ENCODE measurements at regions not wholly inside any gene's neighbourhood (a gene's known extent, or its start where the extent isn't known, plus 50 kb on each side); places are given as distances from the start of the nearest gene placed in this dataset.

DNA sequence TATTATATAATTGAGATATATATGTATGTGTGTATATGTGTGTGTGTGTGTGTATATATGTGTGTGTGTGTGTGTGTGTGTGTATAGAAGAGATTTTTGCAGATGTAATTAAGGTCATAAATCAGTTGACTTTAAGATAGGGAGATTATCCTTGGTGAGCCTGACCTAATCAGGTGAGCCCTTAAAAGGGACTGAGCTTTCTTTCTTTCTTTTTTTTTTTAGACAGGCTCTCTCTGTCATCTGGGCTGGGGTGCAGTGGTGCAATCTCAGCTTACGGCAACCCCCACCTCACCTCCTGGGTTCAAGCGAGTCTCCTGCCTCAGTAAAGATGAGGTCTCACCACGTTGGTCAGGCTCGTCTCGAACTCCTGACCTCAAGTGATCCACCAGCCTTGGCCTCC lies 155.1 kb upstream of the RASGEF1B start:
- TF ChIP-seq, protein P1, sequence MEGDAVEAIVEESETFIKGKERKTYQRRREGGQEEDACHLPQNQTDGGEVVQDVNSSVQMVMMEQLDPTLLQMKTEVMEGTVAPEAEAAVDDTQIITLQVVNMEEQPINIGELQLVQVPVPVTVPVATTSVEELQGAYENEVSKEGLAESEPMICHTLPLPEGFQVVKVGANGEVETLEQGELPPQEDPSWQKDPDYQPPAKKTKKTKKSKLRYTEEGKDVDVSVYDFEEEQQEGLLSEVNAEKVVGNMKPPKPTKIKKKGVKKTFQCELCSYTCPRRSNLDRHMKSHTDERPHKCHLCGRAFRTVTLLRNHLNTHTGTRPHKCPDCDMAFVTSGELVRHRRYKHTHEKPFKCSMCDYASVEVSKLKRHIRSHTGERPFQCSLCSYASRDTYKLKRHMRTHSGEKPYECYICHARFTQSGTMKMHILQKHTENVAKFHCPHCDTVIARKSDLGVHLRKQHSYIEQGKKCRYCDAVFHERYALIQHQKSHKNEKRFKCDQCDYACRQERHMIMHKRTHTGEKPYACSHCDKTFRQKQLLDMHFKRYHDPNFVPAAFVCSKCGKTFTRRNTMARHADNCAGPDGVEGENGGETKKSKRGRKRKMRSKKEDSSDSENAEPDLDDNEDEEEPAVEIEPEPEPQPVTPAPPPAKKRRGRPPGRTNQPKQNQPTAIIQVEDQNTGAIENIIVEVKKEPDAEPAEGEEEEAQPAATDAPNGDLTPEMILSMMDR (IDR thresholded peaks at IDR 0.05), result no peak
- intact Hi-C loops (cut with DNase I), result no loop called here
- WGBS, 2 donors, result 77% methylated on average over 5 of the region's 5 CpGs
- Histone ChIP-seq H3K27me3 (no peaks in the 10 kb centered on the region), H3K9me3 (no peaks in the 10 kb centered on the region), H3K4me1 (peaks cover 0 to 7% (median 5%) of the 10 kb centered on the region in 9 donors), H3K36me3 (no peaks in the 10 kb centered on the region), H3K27ac (no peak overlapping the region), H3K4me3 (no peak overlapping the region)
- ATAC-seq, result no peak
- DNase-seq, result no peak

DNA sequence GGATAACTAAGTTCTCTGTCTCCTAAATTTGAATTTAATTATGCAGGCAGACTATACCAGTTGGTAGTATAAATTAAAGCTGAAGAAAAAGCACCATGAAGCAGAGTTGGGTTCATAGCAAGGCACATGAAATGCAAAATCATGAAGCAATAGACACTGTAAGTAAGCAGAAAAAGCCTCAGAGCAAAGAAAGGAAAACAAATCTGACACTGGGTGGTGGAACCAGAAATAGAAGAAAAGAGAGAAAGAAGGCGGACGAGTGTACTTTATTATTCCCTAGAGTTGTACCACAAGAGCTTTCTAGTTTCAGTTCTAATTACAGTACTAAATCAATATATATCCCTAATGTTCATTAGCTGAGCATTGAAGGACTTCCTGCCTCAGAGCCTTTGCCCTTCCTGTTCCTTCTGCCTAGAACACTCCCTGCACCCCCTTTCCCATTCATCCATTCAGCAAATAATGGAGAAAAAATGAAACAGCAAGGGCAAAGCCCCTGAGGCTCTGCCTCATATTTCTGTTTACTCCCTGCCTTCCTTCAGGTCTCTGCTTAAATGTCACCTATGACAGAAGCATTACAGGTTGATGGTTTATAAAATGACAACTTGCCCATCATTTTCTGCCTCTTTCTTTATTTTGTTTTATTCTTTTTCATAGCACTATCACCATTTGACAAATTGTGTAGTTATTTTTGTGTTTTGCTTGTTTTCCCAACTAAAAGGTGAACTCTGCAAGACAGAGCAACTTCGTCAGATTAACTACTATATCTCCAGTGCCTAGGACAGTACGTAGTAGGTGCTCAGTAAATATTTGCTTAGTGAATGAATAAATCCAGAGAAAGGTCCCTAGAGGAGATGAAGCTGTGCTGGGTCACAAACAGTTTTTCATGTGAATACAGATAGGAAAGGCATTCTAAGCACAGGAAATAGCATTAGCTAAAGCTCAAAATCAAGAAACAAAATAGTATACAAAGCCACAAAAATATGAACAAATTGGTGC lies 154.0 kb upstream of the RASGEF1B start:
- Histone ChIP-seq H3K27me3 (no peaks in the 10 kb centered on the region), H3K4me3 (no peak overlapping the region), H3K9me3 (no peaks in the 10 kb centered on the region), H3K4me1 (no peaks in the 10 kb centered on the region), H3K27ac (no peak overlapping the region), H3K36me3 (no peaks in the 10 kb centered on the region)
- WGBS, 2 donors, result 75 to 84% methylated on average over 4 of the region's 4 CpGs
- DNase-seq, result no peak
- TF ChIP-seq, protein P1 (IDR thresholded peaks at IDR 0.05), result no peak
- intact Hi-C loops (cut with DNase I), result no loop called here
- no peak for ATAC-seq

DNA sequence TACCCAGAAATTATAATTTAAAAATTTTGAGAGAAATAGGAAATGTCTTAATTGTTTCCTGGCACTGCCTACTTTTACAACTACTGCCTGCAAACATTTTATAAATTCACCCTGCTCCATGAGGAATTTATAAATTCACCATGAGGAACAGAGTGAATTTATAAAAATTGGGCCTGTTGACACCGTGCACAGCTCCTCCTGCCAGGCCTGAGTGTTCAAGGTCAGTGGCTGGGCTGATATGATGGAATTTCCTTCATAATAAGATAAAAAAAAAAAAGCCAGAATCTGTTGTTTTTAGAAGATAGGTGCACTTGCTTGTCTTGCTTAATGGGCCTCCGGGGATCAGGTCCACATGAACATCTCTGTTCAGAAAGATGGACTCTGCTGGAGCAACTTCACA lies 151.7 kb upstream of the RASGEF1B start:
- Histone ChIP-seq H3K36me3 (no peaks in the 10 kb centered on the region), H3K4me3 (no peak overlapping the region), H3K27me3 (no peaks in the 10 kb centered on the region), H3K4me1 (no peaks in the 10 kb centered on the region), H3K9me3 (no peaks in the 10 kb centered on the region), H3K27ac (no peak overlapping the region)
- 37 to 43% methylated on average over 2 of the region's 2 CpGs for WGBS, 2 donors
- ATAC-seq (no peak), DNase-seq (no peak)
- TF ChIP-seq, protein P1 (IDR thresholded peaks at IDR 0.05), result no peak
- intact Hi-C loops (cut with DNase I), result no loop called here

DNA sequence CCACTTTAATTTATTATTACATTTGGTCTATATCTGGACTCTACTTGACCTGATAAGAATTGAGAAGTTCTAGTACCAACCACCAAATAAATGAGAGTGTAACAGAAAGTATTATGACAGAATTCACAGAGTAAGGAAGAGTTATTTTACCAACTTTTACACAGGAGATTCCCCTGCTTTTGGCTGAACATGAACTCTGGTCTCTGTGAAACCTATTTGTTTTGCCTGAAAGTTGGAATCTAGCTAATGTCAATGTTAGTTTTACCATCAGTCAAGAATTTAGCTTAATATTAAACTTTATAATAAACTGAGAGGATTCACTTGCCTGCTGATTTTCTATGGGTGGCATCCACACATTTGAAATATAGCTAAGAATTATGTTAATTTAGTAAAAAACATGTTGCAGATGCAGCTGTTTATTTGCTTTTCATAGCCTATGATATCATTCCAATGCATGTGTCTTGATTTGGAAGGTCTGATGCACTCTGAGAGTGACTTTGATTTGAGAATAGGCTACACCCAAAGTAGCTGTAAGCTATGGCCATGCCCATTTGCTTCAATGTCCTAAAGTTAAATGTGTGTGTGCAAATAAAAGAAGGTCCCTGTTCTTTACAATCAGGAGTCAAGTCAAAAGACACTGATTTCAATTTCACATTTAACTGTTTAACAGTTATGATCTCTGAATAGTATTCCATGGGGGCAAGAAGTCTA lies 150.9 kb upstream of the RASGEF1B start:
- no peaks in the 10 kb centered on the region for H3K36me3 ChIP-seq
- no peak overlapping the region for H3K4me3 ChIP-seq
- intact Hi-C loops (cut with DNase I), result no loop called here

More for the DNA sequence above, 150.9 kb upstream of the RASGEF1B start:
- Histone ChIP-seq H3K9me3 (no peaks in the 10 kb centered on the region), H3K27ac (no peak overlapping the region), H3K4me1 (no peaks in the 10 kb centered on the region), H3K27me3 (no peaks in the 10 kb centered on the region)
- ATAC-seq, result no peak
- TF ChIP-seq, protein P1 (IDR thresholded peaks at IDR 0.05), result no peak
- no peak for DNase-seq

All from heart right ventricle (tissue), 16 donors.